HG02642 (cell line): ENCODE measurements at regions not wholly inside any gene's neighbourhood (a gene's known extent, or its start where the extent isn't known, plus 50 kb on each side); places are given as distances from the start of the nearest gene placed in this dataset.
"Not testable (repeated sequence)": the region's sequence is repeated elsewhere in the genome, so short reads cannot be mapped to it uniquely, and the experiment has no call there.

ENCODE experiments used
- ATAC-seq: cut with Tn5 transposase; IDR thresholded peaks from one replicate; pipeline ENCODE4 v1.9.1; 2021; ENCODE audit warnings: mild to moderate bottlenecking; ENCODE audit not compliant: unreplicated experiment, poor library complexity

DNA sequence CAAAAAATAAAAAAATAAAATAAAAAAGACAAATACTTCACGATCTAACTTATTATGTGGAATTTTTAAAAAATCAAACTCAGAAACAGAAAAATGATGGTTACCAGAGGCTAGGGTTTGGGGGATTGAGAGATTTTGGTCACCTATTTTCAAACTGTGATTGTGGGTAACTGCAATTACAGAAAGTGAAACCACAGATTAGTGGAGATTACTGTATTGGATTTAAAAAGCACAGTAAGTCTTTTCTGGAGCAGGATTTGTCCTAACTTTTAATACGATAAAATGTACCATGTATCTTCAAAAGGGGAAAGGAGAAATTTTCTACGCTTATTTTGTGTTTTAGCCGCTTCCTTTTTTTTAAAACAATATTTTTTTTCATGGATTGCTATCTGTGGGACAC is 1204.9 kb upstream of the LRRTM3 start:
- ATAC-seq: no peak

DNA sequence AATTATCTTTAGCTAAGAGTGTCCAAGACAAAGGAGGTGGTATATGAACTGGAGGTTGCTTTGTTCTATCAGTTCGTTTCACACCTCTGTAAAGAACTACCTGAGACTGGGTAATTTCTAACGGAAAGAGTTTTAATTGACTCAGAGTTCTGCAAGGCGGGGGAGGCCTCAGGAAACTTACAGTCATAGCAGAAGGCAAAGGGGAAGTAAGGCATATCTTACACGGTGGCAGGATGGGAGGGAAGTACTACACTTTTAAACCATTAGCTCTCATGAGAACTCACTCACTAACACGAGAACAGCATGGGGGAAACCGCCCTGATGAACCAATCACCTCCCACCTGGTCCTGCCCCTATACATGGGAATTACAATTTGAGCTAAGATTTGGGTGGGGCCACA is 1202.3 kb upstream of the LRRTM3 start:
- ATAC-seq: no peak

DNA sequence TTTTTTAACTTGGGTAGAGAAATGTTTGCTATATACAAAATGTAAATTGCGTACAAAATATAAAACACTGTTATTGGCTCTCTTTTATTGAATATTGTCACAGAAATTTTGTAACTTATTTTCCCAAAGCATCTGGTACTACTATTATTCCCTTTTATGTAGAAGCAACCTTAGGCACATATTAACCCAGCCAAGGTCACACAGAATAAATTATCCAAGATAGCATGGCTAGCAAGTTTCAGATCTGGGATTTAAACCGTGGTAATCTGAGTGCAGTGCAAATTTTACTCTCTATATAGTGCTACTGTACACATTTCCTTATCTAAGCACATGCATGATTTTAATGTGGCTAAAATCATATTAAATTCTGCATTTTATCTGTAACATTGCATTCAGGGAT is 1190.5 kb upstream of the LRRTM3 start:
- ATAC-seq: no peak

DNA sequence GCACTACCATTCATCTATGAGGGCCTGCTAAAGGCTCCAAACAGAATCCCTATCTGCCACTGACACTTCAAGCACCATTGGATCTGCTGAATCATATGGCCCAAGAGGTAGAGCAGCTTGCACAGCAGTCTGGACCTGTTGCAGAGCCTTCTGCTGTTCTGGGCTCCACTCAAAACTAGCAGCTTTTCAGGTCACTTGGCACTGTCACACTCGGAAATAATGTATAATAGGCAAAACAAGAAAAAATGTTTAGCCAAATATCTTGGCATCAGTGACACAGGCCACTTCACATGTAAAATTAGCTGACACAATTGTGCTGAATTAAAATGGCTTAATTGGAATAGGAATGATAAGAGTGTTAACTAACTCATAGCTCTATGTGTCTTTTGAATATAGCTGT is 1182.9 kb upstream of the LRRTM3 start:
- ATAC-seq: no peak

DNA sequence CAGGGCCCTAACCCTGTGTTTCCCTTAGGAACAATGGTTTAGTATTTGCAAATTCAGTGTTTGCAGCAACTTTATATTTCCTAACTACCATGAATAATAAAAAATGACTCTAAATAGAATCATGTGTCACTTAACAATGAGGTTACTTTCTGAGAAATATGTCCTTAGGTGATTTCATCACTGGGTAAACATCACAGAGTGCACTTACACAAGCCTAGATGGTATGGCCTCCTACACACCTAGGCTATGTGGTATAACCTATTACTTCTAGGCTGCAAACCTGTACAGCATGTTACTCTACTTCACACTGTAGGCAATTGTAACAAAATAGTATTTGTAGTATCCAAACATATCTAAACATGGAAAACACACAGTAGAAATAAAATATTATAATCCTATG is 1174.6 kb upstream of the LRRTM3 start:
- no peak for ATAC-seq

DNA sequence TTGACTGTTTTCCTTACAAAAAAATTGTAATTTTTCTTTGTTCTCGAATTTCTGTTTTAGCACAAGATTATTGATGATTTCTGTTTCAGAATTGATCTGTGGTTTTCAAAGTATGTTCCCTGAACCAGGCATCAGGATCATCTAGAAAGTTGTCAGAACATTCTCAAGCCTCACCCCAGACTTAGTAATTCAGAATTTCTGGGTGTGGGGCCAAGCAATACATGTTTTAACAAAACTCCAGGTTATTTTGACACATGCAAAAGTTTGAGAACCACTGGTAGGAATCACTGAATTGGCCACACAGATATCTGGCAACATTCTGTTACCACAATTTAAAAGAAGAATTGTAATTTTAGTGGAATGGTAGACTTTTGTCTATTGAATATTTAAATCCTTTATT is 1173.9 kb upstream of the LRRTM3 start:
- no peak for ATAC-seq

DNA sequence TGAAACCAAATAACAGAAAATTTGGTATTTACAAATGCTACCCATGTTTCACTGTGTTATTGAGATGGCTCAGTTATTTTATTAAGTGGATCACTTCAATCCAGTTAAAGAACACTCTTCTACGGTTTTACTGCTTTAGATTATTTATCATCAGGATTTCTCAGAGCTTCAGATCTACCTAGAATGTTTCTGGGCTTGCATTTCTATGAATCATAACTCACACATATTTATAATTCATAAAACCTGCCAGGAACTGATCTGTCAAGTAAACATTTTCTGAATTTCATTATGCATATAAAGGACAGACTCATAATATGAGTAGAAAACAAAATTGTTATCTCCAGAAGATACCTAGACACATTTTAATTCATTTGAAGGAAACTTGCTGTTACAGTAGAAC is 1172.3 kb upstream of the LRRTM3 start:
- no peak for ATAC-seq

DNA sequence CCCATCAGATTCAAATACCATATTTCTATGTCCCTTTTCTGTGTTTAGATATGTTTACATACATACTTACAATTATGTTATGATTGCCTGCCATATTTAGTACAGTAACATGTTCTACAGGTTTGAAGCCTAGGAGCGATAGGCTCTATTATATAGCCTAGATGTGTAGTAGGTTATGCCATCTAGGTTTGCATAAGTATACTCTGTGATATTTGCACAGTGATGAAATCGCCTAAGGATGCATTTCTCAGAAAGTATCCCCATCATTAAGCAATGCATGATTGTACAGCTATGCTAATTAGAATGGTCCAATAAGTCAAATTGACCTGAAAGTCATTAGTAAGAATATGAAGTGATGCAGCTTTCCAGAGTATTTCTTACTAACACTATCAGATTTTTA is 1171.7 kb upstream of the LRRTM3 start:
- ATAC-seq: no peak

DNA sequence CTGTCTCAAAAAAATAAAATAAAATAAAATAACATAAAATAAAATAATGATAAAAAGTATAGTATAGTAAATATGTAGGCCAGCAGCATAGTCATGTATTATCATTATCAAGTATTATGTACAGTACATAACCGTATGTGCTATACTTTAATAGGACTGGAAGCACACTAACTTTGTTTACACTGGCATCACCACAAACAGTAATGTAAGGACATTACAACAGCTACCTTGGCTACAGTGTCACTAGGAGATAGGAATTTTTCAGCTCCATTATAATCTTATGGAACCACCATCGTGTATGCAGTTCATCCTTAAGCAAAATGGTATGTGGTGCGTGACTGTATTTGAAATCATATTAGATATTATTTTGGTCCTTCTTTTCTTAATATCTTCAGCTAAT is 1163.5 kb upstream of the LRRTM3 start:
- no peak for ATAC-seq

DNA sequence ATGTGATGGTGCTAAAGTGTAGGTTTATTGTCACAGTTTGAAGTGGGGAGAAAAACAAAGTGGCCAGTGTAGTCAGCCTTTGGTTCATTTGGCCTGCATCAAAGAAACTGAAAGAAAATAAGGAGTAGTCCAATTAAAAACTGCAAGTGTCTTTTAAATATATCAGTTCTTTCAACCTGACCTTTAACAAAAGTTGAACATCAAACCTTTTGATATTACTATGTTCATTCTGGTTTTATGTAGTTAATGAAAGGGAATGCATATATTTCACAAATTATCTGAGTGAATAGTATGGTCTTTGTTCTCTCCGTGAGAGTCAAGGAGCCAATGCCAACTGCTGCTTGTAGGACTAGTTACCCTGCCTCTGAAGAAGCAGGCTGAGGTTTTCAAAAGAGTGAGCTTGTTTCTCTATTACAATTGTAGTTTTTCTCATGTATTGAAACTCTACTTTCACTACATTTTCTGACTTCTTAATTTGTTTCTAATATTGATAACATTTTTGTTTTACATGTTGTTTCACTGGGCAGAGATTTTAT is 1160.8 kb upstream of the LRRTM3 start:
- no peak for ATAC-seq

DNA sequence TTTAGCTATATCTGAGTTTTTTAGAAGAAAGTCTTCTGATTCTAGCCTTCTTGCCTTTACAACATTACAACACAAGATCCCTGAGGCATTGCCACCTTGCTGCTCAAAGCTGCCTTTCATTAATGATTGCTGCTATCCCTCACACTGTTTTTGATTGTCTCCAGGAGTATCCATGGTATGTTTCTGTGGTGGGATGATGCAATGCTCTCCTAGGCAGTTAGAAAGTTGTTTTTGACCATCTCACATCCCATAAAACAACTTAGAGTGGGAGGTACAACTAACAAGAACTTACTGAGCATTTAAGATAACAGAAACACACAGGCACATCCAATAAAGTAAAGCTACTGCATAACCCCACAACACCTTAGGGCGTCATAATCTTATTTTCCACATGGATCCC is 1156.0 kb upstream of the LRRTM3 start:
- ATAC-seq: no peak

DNA sequence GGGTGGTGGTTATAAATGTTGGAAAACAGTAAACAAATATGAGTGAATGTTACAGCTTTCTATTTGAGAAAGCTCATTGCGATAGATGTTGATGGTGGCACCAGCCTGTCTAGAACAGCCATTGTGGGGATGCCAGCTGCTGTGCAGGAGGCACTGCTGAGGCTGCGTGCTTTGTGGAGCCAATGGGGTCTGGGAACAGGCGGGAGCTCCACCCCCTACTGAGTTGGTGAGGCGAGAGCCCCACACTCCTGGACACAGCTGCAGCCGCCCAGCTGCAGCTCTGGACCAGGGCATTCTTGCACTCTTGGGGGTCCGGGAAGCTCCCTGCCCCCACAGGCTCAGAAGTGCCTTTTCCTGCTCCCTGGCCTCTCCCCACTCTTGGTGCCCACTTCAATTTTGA is 1147.1 kb upstream of the LRRTM3 start:
- ATAC-seq: no peak

DNA sequence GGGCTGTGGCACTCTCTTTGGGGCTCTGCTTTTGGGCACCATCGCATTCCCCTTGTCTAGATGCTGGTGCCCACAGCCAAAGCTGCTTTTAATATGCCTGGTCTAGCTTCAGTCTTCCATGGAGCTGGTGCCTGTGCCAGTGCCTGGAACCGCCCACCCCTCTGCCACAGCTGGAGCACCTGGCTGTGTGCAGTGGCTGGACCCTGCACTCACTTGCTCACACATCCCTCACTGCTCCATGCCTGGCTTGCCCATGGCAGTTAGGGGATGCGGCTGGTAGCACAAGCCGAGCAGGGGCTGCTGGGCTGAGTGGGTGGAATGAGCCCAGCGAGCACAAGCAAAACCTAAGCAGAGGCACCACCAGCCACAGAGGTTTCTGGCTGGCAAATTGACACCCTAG is 1145.9 kb upstream of the LRRTM3 start:
- no peak for ATAC-seq

DNA sequence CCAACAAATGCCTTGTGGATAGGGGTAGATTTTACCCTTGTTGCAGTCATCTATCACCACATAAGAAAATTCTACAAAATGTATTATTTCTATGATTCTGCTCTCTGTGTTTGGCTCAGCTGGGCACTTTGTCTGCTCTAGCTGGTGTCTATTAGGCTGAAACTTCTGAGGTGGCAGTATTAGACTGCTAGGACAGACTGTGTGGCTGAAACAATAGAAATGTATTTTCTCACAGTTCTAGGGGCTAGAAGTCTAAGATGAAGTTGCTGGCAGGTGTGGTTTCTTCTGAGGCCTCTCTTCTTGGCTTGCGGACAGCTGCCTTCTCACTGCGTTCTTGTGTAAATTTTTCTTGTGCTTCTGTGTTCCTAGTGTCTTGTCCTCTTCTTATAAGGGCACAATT is 1139.6 kb upstream of the LRRTM3 start:
- no peak for ATAC-seq

DNA sequence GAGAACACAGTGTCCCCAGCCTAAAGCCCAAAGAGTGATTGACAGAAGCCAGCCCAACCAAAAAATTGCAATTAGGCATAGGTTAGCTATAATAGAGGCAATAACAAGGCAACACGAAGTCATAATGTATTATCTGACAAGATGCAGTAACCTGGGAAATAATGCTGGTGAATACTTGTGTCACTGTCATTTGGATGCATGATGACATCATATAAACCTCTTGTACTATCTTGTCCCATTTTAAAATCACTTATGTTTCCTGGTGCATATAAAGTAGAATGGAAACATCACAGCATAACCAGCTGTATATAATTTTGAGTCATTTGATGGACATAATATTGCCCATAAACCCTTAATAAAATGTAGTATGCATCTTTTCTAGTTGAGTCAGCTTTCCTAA is 1138.3 kb upstream of the LRRTM3 start:
- no peak for ATAC-seq

DNA sequence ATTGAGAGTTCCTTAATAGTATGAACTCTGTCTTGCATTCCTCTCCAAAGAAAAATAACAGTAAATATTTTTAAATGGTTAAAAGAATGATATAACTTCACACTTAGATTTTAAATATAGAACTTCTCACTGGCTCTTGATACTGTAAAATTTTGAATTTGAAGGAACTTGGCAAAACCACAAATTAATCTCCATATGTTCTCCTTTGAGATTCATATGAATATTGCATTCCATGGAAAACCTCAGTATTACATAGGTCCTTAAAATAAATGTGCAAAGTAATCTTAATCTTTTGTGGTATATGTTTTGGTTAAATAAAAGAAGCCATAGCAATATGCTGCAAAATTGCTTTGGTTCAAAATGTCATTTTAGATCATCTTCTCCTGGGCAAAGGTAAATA is 1137.6 kb upstream of the LRRTM3 start:
- ATAC-seq: no peak

DNA sequence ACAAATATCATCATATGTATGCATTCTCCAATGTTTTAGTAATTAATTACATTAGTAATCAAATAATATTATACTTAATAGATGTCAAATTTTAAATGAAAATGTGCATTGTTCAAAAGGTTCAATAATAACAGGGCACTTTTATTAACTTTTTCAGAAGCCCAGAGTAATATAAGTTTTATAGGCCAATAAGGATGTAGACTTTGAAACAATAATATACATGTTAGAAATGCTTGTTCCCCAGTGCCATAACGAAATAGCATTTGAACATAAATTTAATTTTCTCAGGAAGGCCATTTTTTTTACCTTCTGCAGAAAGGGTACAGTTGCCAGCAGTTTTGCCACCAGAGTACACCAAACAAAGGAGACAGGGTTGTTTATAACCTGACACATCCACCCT is 1133.9 kb upstream of the LRRTM3 start:
- ATAC-seq: no peak

DNA sequence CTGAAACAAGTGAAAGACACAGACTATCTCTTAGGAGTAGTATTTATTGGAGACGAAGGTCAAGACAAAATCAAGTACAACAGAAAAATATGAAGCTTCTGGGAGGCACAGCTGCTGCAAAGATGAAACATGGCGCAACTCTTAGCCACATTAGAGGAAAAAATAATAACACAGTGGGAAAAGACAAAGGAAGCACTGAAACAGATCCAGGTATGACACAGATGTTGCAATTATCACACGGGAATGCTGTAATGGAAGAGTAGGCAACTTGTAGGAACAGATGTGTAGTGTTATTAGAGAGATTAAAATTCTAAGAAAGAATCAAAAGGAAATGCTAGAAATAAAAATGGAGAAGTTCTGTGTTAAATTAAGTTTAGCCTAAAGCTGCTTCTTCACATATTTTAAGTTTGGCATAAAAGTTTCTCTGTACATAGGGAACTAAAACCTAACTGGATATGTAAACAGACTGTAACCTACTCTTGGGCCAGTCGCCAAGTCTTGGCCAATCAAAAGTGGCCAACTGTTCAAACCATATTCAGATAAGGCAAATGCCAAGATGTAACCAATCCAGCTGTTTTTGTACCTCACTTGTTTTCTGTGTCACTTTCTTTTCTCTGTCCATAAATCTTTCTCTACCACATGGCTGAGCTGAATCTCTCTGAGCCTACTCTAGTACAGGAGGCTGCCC is 1132.0 kb upstream of the LRRTM3 start:
- no peak for ATAC-seq

DNA sequence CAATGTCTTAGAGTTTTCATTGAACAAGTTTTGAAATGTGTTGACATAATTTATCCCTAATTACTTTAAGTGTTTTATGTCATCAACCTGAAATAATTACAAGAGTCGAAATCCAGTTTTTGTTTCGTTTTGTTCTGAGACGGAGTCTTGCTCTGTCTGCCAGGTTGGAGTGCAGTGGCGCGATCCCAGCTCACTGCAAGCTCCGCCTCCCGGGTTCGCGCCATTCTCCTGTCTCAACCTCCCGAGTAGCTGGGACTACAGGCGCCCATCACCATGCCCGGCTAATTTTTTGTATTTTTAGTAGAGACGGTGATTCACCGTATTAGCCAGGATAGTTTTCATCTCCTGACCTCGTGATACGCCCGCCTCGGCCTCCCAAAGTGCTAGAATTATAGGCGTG is 1131.0 kb upstream of the LRRTM3 start:
- not testable (repeated sequence) for ATAC-seq

DNA sequence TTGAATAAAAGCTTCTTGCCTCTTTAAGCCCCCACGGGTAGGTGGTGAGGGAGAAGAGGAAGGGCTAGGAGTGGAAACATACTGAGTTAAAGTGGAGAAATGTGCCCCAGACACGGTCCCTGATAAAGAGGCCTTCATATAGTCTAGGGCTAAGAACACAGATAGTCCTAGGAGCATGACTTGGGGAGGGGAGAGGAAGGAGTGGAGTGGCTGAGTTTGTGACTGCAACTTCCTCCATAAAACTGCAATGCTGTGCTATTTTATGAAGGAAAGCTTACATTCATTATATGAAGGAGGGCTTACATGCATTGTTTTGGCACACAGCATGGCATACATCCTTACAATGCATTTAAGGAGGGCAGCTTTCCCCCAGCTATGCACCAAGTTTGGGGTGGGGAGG is 1129.4 kb upstream of the LRRTM3 start:
- no peak for ATAC-seq

DNA sequence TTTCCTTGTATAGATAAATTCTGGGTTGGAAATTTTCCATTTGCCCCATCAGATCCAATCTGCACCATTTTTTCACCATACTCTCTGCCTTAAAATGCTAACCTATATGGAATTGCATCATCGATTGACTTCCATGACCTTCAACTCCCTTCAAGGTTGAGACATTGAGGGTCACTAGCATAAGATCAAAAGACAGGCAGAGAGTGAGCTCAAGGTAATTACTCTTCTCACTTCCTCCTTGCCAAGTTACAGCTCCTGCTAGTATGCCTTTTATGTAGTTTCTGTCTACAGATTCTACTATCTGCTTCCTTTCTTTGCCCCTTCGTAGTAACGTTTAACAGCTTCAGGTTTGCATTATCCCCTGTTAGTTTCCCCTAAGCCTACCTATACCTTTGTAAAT is 1127.7 kb upstream of the LRRTM3 start:
- no peak for ATAC-seq

DNA sequence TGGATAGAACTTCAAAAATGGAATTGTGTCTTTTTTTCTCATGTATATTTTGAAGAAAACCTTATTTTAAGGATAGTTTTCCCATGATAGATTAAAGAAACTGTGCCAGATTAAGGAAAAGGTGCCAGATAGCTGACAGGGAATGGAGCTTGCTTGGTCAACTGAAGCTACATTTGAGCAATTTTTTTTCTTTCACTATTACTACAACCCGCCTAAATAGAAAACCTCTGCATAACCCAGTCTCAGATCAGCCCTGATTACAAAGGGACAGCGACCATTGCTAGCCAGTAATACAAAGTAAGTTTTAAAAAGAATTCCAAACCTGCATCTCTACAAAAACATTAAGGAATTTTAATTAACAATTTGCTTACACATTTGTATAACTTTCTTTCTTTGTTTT is 1123.4 kb upstream of the LRRTM3 start:
- no peak for ATAC-seq

DNA sequence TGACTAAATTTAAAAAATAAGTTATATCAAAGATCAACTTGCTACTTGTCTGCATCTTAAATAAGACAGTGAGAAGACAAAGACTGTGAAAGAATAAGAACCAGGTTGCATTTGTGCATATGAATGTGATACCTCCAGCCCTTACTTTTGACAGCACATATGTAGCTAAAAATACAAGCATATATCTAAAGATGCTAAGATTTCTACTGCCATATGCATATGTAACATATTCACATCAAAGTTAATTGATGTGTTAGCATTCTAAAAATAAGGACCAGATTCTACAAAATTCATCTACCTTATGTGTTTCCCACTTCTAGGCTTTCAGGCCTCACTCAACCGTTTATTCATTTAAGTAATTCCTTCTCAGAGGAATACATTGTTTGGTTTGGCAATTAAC is 1120.3 kb upstream of the LRRTM3 start:
- no peak for ATAC-seq
